Breast epithelium (tissue), 3 donors: ENCODE measurements at regions not wholly inside any gene's neighbourhood (a gene's known extent, or its start where the extent isn't known, plus 50 kb on each side); places are given as distances from the start of the nearest gene placed in this dataset.

Experiments used
- CTCF ChIP-seq, 3 donors: fragments of 450-650 bp; IDR thresholded peaks; one replicate each; pipeline ENCODE4 v1.5.1; 2016 to 2017; ENCODE audit warnings: antibody characterized with exemption in 3 of 3, mild to moderate bottlenecking in 3 of 3, moderate library complexity in 3 of 3
- POLR2A ChIP-seq: fragments of 450-650 bp; IDR thresholded peaks from one replicate; pipeline ENCODE4 v1.6.1; 2016; ENCODE audit warnings: antibody characterized with exemption, mild to moderate bottlenecking, moderate library complexity
- POLR2AphosphoS5 ChIP-seq, 3 donors: sonication (generic); formaldehyde crosslinking; IDR thresholded peaks; one replicate each; pipeline ENCODE4 v1.6.1; 2017; ENCODE audit warnings: antibody characterized with exemption in 3 of 3

- TF ChIP-seq CTCF (IDR thresholded peaks at IDR 0.05) (no peak), POLR2A (no peak), POLR2AphosphoS5 (IDR thresholded peaks at IDR 0.05) (peak in 1 of 3 donors; percentile 62)
These were observed 742.3 kb downstream of the TYW1 start for GRCh38 chr7:67738958-67739357.
